ENCODE measurements at regions not wholly inside any gene's neighbourhood (a gene's known extent, or its start where the extent isn't known, plus 50 kb on each side); places are given as distances from the start of the nearest gene placed in this dataset.

GRCh38 chr7:113217314-113217713, 99.0 kb upstream of the SMIM30 start:
- Mint-ChIP-seq H3K27ac (no peak overlapping the region), H3K36me3 (no peaks in the 10 kb centered on the region), H3K27me3 (peaks cover 0 to 2% of the 10 kb centered on the region in 2 donors), H3K9me3 (peaks cover 0 to 2% (median 0%) of the 10 kb centered on the region in 8 donors), H3K4me1 (no peaks in the 10 kb centered on the region), H3K4me3 (no peak overlapping the region)
- Histone ChIP-seq H3K27ac (ENCODE audit: low read depth, low read length) (no peak overlapping the region), H3K4me3 (ENCODE audit: low read length in 2 of 2) (no peak overlapping the region), H3K4me1 (ENCODE audit: insufficient read depth, low read length) (no peaks in the 10 kb centered on the region), H3K36me3 (ENCODE audit: insufficient read depth, low read length) (no peaks in the 10 kb centered on the region), H3K27me3 (ENCODE audit: insufficient read depth, low read length) (no peaks in the 10 kb centered on the region), H3K9me3 (ENCODE audit: control insufficient read depth in 1 of 2, low read length in 2 of 2) (no peaks in the 10 kb centered on the region)
- no peak for DNase-seq
- intact Hi-C loops (cut with micrococcal nuclease) = no loop called here
- CTCF ChIA-PET (ENCODE audit: partially characterized antibody) = no interaction called here
- POLR2A ChIA-PET (ENCODE audit: partially characterized antibody) = no interaction called here

- Histone ChIP-seq H3K27me3 (ENCODE audit: insufficient read depth, low read length) (no peaks in the 10 kb centered on the region), H3K4me1 (ENCODE audit: insufficient read depth, low read length) (no peaks in the 10 kb centered on the region), H3K36me3 (ENCODE audit: insufficient read depth, low read length) (no peaks in the 10 kb centered on the region), H3K4me3 (ENCODE audit: low read length in 2 of 2) (no peak overlapping the region), H3K9me3 (ENCODE audit: control insufficient read depth in 1 of 2, low read length in 2 of 2) (no peaks in the 10 kb centered on the region), H3K27ac (ENCODE audit: low read depth, low read length) (no peak overlapping the region)
- Mint-ChIP-seq H3K27ac (no peak overlapping the region), H3K36me3 (no peaks in the 10 kb centered on the region), H3K9me3 (peaks cover 0 to 2% (median 0%) of the 10 kb centered on the region in 8 donors), H3K4me3 (peak overlapping the region in 1 of 8 donors; percentile 7), H3K4me1 (no peaks in the 10 kb centered on the region), H3K27me3 (peaks cover 0 to 2% of the 10 kb centered on the region in 2 donors)
- CTCF ChIA-PET (ENCODE audit: partially characterized antibody) = no interaction called here
- POLR2A ChIA-PET (ENCODE audit: partially characterized antibody) = no interaction called here
- intact Hi-C loops (cut with micrococcal nuclease) = no loop called here
- no peak for DNase-seq
Observed at GRCh38 chr7:113216038-113216437, 97.7 kb upstream of the SMIM30 start.

GRCh38 chr7:113209449-113210203, 91.3 kb upstream of the SMIM30 start:
- Mint-ChIP-seq H3K36me3 (no peaks in the 10 kb centered on the region), H3K4me1 (no peaks in the 10 kb centered on the region), H3K27ac (no peak overlapping the region), H3K4me3 (no peak overlapping the region), H3K27me3 (peaks cover 1 to 2% of the 10 kb centered on the region in 2 donors), H3K9me3 (peaks cover 0 to 2% (median 0%) of the 10 kb centered on the region in 8 donors)
- Histone ChIP-seq H3K4me1 (ENCODE audit: insufficient read depth, low read length) (no peaks in the 10 kb centered on the region), H3K36me3 (ENCODE audit: insufficient read depth, low read length) (no peaks in the 10 kb centered on the region), H3K27ac (ENCODE audit: low read depth, low read length) (no peak overlapping the region), H3K9me3 (ENCODE audit: control insufficient read depth in 1 of 2, low read length in 2 of 2) (no peaks in the 10 kb centered on the region), H3K4me3 (ENCODE audit: low read length in 2 of 2) (no peak overlapping the region), H3K27me3 (ENCODE audit: insufficient read depth, low read length) (no peaks in the 10 kb centered on the region)
- CTCF ChIA-PET (ENCODE audit: partially characterized antibody) = no interaction called here
- POLR2A ChIA-PET (ENCODE audit: partially characterized antibody) = no interaction called here
- intact Hi-C loops (cut with micrococcal nuclease) = no loop called here
- no peak for DNase-seq

GRCh38 chr7:113207931-113208330, 89.6 kb upstream of the SMIM30 start:
- ChIA-PET CTCF (ENCODE audit: partially characterized antibody) (no interaction called here), POLR2A (ENCODE audit: partially characterized antibody) (no interaction called here)
- no peaks in the 10 kb centered on the region for H3K4me1 Mint-ChIP-seq
- H3K27ac Mint-ChIP-seq = no peak overlapping the region
- no peaks in the 10 kb centered on the region for H3K36me3 Mint-ChIP-seq
- H3K4me1 ChIP-seq (ENCODE audit: insufficient read depth, low read length) = no peaks in the 10 kb centered on the region
- no peaks in the 10 kb centered on the region for H3K27me3 ChIP-seq (ENCODE audit: insufficient read depth, low read length)
- H3K27me3 Mint-ChIP-seq = peaks cover 1 to 8% of the 10 kb centered on the region in 2 donors
- H3K9me3 Mint-ChIP-seq = peaks cover 0 to 2% (median 0%) of the 10 kb centered on the region in 8 donors
- DNase-seq = no peak
- no peak overlapping the region for H3K4me3 Mint-ChIP-seq
- intact Hi-C loops (cut with micrococcal nuclease) = no loop called here
- no peak overlapping the region for H3K4me3 ChIP-seq (ENCODE audit: low read length in 2 of 2)
- H3K9me3 ChIP-seq (ENCODE audit: control insufficient read depth in 1 of 2, low read length in 2 of 2) = no peaks in the 10 kb centered on the region
- H3K27ac ChIP-seq (ENCODE audit: low read depth, low read length) = no peak overlapping the region
- no peaks in the 10 kb centered on the region for H3K36me3 ChIP-seq (ENCODE audit: insufficient read depth, low read length)

- Mint-ChIP-seq H3K36me3 (no peaks in the 10 kb centered on the region), H3K27ac (no peak overlapping the region), H3K4me1 (no peaks in the 10 kb centered on the region), H3K27me3 (peaks cover 1 to 7% of the 10 kb centered on the region in 2 donors), H3K4me3 (no peak overlapping the region), H3K9me3 (no peaks in the 10 kb centered on the region)
- Histone ChIP-seq H3K9me3 (ENCODE audit: control insufficient read depth in 1 of 2, low read length in 2 of 2) (no peaks in the 10 kb centered on the region), H3K27ac (ENCODE audit: low read depth, low read length) (no peak overlapping the region), H3K27me3 (ENCODE audit: insufficient read depth, low read length) (no peaks in the 10 kb centered on the region), H3K4me3 (ENCODE audit: low read length in 2 of 2) (no peak overlapping the region), H3K4me1 (ENCODE audit: insufficient read depth, low read length) (no peaks in the 10 kb centered on the region), H3K36me3 (ENCODE audit: insufficient read depth, low read length) (no peaks in the 10 kb centered on the region)
- no peak for DNase-seq
- ChIA-PET POLR2A (ENCODE audit: partially characterized antibody) (no interaction called here), CTCF (ENCODE audit: partially characterized antibody) (no interaction called here)
- intact Hi-C loops (cut with micrococcal nuclease) = no loop called here
Observed at GRCh38 chr7:113207441-113207840, 89.1 kb upstream of the SMIM30 start.

- no peak overlapping the region for H3K27ac ChIP-seq (ENCODE audit: low read depth, low read length)
- Mint-ChIP-seq H3K4me1 (no peaks in the 10 kb centered on the region), H3K27me3 (peaks cover 0 to 10% of the 10 kb centered on the region in 2 donors), H3K27ac (no peak overlapping the region), H3K4me3 (no peak overlapping the region), H3K9me3 (no peaks in the 10 kb centered on the region), H3K36me3 (no peaks in the 10 kb centered on the region)
- H3K4me1 ChIP-seq (ENCODE audit: insufficient read depth, low read length) = no peaks in the 10 kb centered on the region
- no peak overlapping the region for H3K4me3 ChIP-seq (ENCODE audit: low read length in 2 of 2)
- ChIA-PET CTCF (ENCODE audit: partially characterized antibody) (no interaction called here), POLR2A (ENCODE audit: partially characterized antibody) (no interaction called here)
- intact Hi-C loops (cut with micrococcal nuclease) = no loop called here
- no peak for DNase-seq
- H3K9me3 ChIP-seq (ENCODE audit: control insufficient read depth in 1 of 2, low read length in 2 of 2) = no peaks in the 10 kb centered on the region
- no peaks in the 10 kb centered on the region for H3K36me3 ChIP-seq (ENCODE audit: insufficient read depth, low read length)
- H3K27me3 ChIP-seq (ENCODE audit: insufficient read depth, low read length) = no peaks in the 10 kb centered on the region
Observed at GRCh38 chr7:113204415-113204814, 86.1 kb upstream of the SMIM30 start.

- ChIA-PET POLR2A (ENCODE audit: partially characterized antibody) (no interaction called here), CTCF (ENCODE audit: partially characterized antibody) (no interaction called here)
- no peaks in the 10 kb centered on the region for H3K4me1 Mint-ChIP-seq
- H3K27me3 Mint-ChIP-seq = peaks cover 0 to 16% of the 10 kb centered on the region in 2 donors
- H3K4me1 ChIP-seq (ENCODE audit: insufficient read depth, low read length) = no peaks in the 10 kb centered on the region
- no peaks in the 10 kb centered on the region for H3K9me3 ChIP-seq (ENCODE audit: control insufficient read depth in 1 of 2, low read length in 2 of 2)
- H3K4me3 Mint-ChIP-seq = no peak overlapping the region
- H3K4me3 ChIP-seq (ENCODE audit: low read length in 2 of 2) = no peak overlapping the region
- no peaks in the 10 kb centered on the region for H3K36me3 ChIP-seq (ENCODE audit: insufficient read depth, low read length)
- no peak overlapping the region for H3K27ac Mint-ChIP-seq
- H3K9me3 Mint-ChIP-seq = no peaks in the 10 kb centered on the region
- intact Hi-C loops (cut with micrococcal nuclease) = no loop called here
- no peak overlapping the region for H3K27ac ChIP-seq (ENCODE audit: low read depth, low read length)
- no peaks in the 10 kb centered on the region for H3K27me3 ChIP-seq (ENCODE audit: insufficient read depth, low read length)
- no peak for DNase-seq
- H3K36me3 Mint-ChIP-seq = no peaks in the 10 kb centered on the region
Observed at GRCh38 chr7:113202284-113202683, 83.9 kb upstream of the SMIM30 start.

GRCh38 chr7:113200281-113200680, 81.9 kb upstream of the SMIM30 start:
- no peak overlapping the region for H3K27ac ChIP-seq (ENCODE audit: low read depth, low read length)
- H3K36me3 Mint-ChIP-seq = no peaks in the 10 kb centered on the region
- H3K4me3 ChIP-seq (ENCODE audit: low read length in 2 of 2) = no peak overlapping the region
- ChIA-PET POLR2A (ENCODE audit: partially characterized antibody) (no interaction called here), CTCF (ENCODE audit: partially characterized antibody) (no interaction called here)
- no peaks in the 10 kb centered on the region for H3K27me3 ChIP-seq (ENCODE audit: insufficient read depth, low read length)
- H3K27me3 Mint-ChIP-seq = peaks cover 0 to 16% of the 10 kb centered on the region in 2 donors
- no peaks in the 10 kb centered on the region for H3K4me1 Mint-ChIP-seq
- no peak for DNase-seq
- H3K9me3 ChIP-seq (ENCODE audit: control insufficient read depth in 1 of 2, low read length in 2 of 2) = no peaks in the 10 kb centered on the region
- no peaks in the 10 kb centered on the region for H3K4me1 ChIP-seq (ENCODE audit: insufficient read depth, low read length)
- no peak overlapping the region for H3K4me3 Mint-ChIP-seq
- H3K36me3 ChIP-seq (ENCODE audit: insufficient read depth, low read length) = no peaks in the 10 kb centered on the region
- no peak overlapping the region for H3K27ac Mint-ChIP-seq
- no peaks in the 10 kb centered on the region for H3K9me3 Mint-ChIP-seq
- intact Hi-C loops (cut with micrococcal nuclease) = no loop called here

Measured in CD4-positive, alpha-beta memory T cell (primary cell).